GM20431 (cell line): ENCODE measurements at regions not wholly inside any gene's neighbourhood (a gene's known extent, or its start where the extent isn't known, plus 50 kb on each side); places are given as distances from the start of the nearest gene placed in this dataset.
"Not testable (repeated sequence)": the region's sequence is repeated elsewhere in the genome, so short reads cannot be mapped to it uniquely, and the experiment has no call there.

Experiments
- in situ Hi-C: fragments of 300-500 bp; cut with MseI, MboI; formaldehyde crosslinking; loops from one replicate; pipeline ENCODE4 v1.15.0; 2020; ENCODE audit warnings: low sequenced_read_pairs; ENCODE audit not compliant: unreplicated experiment

DNA sequence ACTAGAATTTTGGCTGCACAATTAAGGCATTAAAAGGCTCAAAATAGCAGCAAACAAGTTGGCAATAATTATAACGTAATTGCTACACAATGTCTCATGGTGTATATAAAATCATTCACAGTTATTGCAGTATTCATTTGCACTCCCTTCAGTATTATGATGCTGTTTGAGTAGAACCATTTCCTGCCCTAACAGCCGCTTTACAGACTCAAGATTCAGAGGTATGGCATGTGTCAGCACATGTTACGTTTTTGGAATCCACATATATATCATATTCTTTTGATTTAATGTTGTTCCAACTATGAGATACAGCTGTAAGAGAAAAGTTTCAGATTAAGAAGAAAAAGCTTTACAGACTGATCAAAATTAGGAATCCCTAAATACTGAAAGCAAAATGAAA is 56.3 kb upstream of the NCKAP5 start:
- in situ Hi-C loops = no loop called here

- in situ Hi-C loops = no loop called here
Measured at GRCh38 chr2:133627741-133628140, 59.5 kb upstream of the NCKAP5 start.

DNA sequence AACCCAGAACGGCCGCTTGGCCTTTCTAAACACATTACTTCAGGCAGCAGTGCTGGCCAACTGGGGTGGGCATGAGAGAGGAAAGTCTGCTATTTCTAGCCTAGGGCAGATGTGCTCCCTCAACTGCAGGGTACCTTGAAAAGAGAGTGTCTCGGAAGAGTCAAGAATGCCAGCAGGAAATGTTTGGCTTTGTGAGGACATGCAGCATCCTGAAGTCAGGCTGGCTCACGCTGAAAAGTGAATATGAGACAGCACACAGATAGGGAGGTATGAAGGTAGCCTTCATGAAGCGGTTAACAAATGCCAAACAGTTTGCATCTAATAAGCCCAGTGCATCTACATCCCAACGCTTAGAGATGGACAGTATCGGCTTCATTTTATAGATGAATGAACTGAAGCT is 65.0 kb upstream of the NCKAP5 start:
- in situ Hi-C loops = no loop called here

- in situ Hi-C loops = no loop called here
Measured at GRCh38 chr2:133633881-133634409, 65.7 kb upstream of the NCKAP5 start.

DNA sequence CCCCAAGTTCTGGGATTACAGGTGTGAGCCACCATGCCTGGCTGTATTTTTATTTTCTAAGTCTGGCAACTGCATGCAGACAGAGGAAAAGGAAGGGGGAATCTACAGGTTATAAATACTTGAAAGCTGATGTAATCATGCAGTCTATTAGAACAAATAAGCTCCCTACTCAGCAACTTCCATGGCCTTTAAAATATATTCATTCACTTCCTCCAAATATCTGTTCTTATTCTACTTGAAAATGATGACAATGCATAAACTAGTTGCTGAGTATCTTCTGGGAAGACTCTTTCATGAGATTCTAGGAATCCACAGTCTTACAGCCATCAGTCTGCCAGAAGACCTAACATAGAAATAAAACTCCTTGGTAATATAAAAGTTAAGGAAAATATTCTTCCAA is 66.9 kb upstream of the NCKAP5 start:
- in situ Hi-C loops = no loop called here

DNA sequence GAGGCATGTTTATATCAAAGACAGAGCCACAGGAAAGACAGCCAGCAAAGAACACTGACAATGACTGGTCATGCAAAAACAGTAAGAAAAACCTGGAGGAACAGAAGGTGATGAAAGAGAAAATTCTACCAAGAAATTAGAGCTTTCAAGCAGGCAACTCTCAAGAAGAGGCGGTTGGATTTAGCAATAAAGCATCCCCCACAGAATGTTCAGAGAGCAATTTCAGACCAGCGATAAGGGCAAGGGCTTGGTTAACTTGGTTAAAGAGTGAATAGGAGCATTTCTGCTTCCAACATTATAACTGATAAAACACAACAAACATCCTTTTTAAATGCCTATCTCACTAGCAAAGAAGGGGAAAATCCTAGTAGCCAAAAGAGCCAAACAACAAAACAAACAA is 68.0 kb upstream of the NCKAP5 start:
- in situ Hi-C loops = no loop called here

GRCh38 chr2:133640103-133640502 is 71.8 kb upstream of the NCKAP5 start:
- in situ Hi-C loops = no loop called here

- in situ Hi-C loops = no loop called here
Measured at GRCh38 chr2:133641497-133641896, 73.2 kb upstream of the NCKAP5 start.

- in situ Hi-C loops = no loop called here
Measured at GRCh38 chr2:133641942-133642725, 73.9 kb upstream of the NCKAP5 start.

DNA sequence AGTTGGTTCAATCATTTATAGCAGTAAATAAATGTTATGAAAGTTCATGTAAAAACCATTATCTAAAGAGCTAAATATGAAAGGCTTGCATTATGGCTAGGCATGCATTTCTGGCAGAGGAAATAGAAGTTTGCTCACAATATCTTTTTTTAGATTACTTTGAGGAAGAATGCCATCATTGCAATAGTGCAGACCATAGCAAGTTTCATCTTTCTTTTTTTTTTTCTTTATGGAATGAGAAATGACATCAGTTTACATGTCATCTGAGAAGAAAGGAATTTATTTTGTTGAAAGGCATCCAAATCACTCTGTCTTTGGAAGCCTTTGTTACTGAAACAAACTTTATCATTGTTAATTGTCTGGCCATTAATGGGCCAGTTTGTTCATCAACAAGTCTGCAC is 74.5 kb upstream of the NCKAP5 start:
- in situ Hi-C loops = no loop called here

GRCh38 chr2:133643863-133644262 is 75.6 kb upstream of the NCKAP5 start:
- in situ Hi-C loops = no loop called here

GRCh38 chr2:133644846-133645245 is 76.6 kb upstream of the NCKAP5 start:
- in situ Hi-C loops = no loop called here

DNA sequence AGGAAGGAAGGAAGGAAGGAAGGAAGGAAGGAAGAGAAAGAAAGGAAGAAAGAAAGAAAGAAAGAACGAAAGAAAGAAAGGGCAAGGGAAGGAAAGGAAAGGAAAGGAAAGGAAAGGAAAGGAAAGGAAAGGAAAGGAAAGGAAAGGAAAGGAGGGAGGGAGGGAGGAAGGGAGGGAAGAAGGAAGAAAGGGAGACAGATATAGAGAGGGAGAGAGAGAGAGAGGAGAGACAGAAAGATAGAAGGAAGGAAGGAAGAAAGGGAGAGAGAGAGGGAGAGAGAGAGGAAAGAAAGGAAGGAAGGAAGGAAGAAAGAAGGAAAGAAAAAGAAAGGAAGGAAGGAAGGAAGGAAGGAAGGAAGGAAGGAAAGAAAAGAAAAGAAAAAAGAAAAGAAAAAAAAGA is 79.1 kb upstream of the NCKAP5 start:
- in situ Hi-C loops = not testable (repeated sequence)

DNA sequence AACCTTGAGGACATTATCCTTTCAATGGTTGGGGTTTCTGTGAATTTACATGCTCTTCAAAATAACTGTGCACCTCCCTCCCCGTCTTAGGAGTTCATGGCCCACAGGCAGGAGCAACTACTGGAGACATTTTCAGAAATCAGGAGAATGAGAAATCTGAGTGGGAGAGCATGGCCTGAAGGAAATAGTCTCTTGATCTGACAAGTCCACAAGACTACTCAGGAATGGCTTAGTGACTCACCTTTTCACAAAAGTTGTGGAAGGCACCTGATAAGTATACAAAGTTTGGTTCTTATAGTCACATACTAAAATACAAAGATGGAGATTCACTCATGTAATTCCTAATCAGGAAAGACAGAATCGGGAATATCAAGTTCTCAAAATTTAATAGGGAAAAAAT is 83.6 kb upstream of the NCKAP5 start:
- in situ Hi-C loops = no loop called here

- in situ Hi-C loops = no loop called here
Measured at GRCh38 chr2:133652398-133652797, 84.1 kb upstream of the NCKAP5 start.

DNA sequence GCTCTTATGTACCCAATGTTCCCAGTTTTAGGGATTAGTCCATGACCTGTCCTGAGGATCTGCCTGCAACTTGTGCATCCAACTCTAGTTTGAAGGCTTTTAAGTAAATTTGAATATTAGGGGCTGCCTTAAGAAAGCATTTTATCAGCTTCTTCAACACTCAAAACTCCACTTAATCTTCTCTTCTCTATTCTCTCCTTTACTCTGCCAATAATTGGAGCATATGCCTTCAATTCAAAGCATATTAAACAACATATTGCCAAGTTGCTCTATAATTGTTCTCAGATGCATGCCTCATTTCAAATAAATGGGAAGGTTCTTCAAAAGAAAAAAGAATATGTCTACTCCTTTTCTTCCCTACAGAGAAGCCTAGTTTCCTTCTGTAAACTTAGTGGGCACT is 84.8 kb upstream of the NCKAP5 start:
- in situ Hi-C loops = no loop called here

DNA sequence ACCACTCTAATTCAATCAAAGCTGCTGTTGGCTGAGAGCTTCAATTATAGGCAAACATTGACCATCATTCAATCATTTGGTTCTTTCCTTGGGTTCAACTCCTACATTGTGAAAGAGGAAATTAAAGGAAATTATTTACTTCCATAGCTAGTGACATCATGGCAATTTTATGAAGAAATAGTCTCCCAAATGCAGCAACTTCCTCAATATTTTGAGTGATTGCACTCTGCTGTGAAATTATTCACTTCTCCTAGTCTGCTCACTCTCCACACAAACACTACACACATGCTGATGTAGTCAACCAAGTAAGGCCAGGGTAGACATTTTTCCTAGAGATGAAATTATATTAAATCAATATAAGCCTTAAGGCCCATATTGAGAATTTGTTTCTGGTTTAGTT is 86.7 kb upstream of the NCKAP5 start:
- in situ Hi-C loops = no loop called here

DNA sequence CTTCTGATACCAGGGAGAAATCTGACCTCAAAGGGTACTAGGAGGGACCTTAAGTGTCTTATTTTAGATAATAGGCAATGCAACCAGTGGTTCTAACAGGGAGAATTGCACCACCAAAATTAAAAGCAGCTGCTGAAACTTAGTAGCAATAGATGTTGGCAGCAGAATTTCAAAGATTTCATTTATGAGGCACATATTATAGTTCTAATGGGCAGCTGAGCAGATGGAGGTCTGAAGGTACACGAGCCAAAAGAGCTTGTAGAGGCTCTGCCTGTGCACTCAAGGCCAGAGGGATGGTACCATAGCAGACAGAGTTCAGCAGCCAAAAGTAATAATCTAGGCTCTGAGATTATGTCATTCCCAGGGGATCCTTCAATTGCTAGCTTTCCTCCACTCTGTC is 87.3 kb upstream of the NCKAP5 start:
- in situ Hi-C loops = no loop called here

GRCh38 chr2:133657591-133657990 is 89.3 kb upstream of the NCKAP5 start:
- in situ Hi-C loops = no loop called here

GRCh38 chr2:133658020-133658903 is 90.0 kb upstream of the NCKAP5 start:
- in situ Hi-C loops = no loop called here

- in situ Hi-C loops = no loop called here
Measured at GRCh38 chr2:133660510-133660909, 92.2 kb upstream of the NCKAP5 start.
